HuH-7 (cell line): ENCODE measurements at regions not wholly inside any gene's neighbourhood (a gene's known extent, or its start where the extent isn't known, plus 50 kb on each side); places are given as distances from the start of the nearest gene placed in this dataset.

Experiments
- DNase-seq: peaks from one replicate; pipeline ENCODE4 v3.0.0; 2011; ENCODE audit warnings: low spot score

DNA sequence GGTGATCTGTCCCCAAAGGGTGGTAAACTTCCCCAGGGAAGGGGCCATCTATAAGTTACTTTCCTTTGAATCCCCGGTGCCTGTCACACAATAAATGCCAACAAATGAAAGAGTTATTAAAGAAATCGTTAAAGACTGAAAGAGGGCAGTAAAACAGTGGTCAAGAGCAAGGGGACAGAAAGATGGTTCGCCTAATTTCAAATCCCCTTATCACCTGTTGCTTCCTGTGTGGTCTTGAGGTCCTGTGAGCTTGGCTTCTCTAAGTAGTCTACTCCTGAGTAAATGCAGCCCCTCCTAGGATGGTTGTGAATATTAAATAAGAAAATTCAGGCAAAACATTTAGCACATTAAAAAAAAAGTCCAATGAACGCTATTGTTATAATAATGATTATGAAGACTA, 225.7 kb upstream of the ADAMTS9 start:
- no peak for DNase-seq

DNA sequence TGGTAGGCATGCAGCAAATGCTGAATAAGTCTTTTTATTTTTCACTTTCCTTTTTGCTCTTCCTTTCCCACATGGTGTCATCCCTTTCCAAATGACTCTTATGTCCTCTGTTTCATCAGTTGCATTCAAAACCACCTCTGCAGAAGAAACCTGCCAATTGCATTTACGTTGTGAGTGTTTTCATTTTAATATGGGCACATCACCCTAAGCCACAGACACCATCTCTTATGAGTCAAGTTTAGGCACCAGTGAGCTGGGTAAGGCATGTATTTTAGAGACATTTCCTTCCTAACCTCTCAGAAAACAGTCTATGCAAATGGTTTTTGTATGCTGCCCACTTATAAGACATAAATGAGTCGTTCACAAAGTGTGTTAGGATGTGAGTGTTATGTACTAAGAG, 223.3 kb upstream of the ADAMTS9 start:
- DNase-seq, result no peak

DNA sequence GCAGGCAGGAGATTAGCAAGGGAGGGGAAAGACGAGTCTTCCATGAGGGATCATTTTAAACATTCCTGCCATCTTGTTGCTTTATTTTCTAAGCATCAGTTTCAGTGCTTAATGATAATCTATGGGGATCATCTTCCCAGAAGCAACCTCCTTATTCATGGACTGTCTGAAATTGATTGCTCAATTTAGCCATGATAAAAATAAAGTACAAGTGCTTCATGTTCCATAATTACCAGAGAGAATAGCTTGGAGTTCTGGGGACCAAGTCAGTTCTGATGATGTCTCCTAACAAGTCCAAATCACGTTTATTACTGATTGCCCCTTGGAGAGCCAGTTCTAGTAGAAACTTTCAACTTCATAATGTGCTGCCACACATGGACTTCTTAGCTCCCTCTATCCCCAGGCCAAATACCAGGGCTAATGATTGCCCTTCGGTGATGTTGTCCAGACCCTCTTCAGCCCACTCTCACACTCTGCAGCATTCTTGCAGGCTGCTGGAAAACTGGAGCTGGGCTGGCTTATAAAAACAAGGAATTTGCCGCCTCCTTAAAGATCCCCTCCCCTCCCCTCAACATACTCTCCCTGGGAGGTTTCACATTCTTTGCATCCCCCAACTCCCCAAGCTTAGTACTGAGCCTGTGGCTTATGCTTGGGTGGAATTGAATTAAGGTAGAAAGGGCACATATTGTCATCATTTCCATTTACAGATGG, 222.1 kb upstream of the ADAMTS9 start:
- DNase-seq, result no peak

DNA sequence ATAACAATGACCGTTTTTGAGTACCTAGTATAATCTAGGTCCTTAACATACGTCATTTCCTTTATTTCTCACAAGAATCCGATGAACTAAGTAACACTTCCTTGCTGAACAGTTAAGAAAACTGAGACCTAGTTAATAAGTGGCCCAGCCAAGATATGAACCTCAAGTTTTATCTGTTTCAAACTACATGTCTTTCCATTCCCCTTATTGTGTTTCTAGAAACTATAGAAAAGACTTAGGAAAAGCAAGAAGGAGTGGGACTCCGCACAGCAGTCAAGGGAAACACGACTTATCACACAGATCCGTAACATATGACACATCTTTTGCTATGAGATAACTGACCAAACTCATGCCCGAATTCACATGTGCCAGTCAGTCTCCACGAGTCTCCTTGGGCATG, 221.2 kb upstream of the ADAMTS9 start:
- DNase-seq, result no peak

DNA sequence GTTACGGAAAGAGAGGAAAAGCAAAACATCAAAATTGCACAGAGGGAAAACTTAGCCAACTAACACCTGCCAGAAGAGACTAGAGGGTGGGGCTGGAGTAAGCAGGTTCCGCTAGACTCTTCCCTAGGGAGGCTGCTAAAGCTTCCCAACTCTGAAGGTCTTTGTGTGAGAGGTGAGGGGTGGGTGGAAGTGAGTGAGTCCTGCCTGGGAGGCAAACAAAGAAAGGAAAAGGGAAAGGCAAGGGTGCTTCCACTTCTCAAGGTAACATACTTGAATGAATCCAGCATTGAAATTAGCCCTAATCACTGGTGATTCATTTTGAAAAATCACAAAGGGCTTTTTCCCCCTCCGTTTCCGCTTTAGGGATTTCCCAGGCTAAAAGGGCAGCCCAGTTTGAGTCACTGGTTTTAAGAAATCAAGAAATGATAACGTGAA, 220.5 kb upstream of the ADAMTS9 start:
- DNase-seq, result no peak

DNA sequence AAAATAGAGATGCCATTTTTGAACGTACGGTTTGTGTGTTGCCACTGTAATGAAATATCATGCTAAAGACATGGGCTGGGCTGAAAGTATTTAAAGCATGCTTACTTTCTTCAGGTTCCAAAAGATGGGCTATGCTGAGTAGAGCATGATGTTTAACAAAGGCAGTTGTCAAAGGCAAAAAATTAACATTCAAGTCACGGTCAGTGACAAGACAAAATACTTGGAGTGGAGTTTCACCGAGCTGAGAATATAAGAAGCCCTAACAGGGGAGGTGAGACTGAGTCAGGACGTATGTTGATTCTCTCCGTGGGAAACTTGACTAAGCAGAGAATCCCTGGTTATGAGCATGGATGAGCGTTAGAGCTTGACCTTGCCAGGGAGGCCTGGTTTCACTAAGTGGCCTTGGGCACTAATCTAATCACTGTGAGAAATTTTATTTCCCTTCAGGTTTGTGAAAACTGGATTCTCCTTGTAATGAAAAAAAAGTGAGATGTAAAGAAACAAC, 218.2 kb upstream of the ADAMTS9 start:
- DNase-seq, result no peak

DNA sequence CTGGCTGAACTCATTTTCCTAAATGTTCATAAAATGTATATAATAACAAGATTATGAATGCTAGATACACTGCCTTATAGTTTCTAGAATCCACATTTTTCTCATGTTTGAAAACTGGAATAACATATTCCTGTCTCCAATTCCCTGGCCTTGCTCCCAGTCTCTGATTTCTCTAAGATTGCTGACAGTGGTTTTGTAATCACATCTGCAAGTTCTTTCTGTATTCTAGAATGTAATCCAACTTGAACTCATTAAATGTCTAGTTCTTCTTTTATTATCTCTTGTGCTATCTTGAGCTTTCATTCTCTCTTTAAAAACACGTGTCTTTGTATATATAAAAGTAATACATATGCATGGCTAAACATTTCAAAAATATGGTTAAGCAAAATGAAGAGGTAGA, 215.2 kb upstream of the ADAMTS9 start:
- no peak for DNase-seq

DNA sequence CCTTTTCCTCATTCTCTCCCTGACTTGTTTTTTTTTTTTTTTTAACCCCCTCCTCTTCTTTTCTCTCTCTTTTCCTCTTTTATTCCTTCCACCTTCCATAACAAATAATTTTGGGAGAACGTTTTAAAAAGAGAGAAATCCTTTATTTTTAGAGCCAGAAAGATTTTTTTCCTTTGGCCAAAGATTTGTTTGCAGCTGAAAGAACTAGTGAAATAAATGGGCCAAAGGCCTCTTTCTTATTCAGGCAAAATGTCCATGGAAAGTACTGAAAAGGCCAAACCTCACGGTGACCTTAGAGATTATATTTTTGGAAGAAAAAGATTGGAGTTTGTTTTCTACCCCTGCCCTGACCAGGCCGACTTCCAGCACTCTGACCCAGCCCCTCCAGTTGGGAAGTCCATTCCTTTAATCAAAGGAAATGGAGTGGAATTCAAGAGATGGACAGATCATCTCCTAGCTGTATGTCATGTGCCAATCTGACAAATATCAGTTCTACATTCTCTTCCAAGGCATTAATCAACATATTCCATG, 214.3 kb upstream of the ADAMTS9 start:
- DNase-seq, result no peak

DNA sequence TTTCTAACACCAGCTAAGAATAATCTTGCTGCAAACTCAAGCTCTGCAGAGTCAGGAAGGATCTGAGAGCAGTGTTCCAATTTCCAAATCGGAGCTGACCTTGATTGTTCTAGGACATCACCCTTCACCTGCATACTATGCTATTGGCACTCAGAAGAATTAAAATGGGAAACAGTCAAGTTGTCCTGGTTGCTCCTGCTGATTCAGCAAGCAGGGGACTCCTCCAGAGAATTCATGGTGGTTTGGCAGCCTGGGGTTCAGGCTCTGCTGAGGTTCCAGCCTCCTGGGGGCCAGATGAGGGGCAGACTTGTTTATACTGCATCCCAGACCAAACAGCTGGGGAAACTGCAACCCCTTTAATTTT, 213.7 kb upstream of the ADAMTS9 start:
- DNase-seq, result no peak

DNA sequence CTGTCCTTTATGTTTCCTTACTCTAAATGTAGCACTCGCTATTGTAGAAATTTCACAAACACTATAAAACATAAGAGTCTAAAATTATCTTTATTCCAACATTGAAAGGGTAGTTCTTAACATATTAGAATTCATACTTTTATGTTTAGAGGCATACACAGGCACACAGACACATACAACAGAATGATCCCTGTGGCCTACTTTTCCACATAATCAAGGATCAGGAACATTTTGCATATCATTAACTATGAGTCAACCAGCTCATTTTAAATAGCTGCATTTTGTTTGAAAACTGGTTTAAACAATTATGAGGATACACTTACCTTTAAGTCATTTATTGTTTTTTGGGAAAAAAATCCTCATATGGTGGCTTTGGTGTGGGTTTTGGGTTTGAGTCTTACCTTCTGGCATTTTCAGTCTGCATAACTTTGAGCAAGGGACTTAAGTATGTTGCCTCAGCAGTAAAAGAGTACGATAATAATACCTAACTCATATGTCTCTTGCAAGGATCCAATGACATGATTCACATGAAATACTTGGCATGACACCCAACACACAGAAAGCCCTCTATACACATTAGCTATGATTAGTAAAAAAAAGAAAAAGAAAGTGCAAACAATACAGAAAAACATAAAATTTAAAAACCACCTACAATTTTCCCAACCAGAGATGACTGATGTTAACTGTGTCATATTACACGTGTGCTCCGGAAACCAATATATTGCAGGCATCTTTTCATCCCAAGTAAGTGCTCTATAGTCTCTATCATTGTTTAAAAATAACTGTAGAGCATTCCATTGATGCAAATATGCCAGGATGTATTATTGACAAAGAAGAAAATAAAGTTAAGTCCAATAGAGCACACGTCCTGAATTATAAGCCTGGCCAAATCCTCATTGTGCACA, 213.1 kb upstream of the ADAMTS9 start:
- DNase-seq, result no peak

DNA sequence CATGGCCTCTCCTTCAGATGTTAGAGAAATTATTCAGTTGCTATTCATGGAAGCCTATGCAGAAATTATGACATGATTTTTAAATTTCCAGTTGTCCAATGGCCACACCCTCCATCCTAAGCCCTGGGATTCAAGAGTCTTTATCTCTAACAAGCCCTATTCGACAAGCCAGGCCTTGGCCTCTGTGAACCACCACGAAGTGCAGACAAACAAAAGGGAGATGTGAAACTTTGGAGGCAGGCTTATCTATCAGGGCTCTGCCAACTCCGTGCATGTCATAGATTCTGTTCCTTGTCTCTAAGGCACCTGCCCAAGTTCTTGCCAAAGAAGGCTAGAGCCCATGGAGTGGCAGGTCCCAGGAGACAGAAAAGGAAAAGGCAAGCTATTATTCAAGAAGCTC, 212.4 kb upstream of the ADAMTS9 start:
- DNase-seq, result no peak

DNA sequence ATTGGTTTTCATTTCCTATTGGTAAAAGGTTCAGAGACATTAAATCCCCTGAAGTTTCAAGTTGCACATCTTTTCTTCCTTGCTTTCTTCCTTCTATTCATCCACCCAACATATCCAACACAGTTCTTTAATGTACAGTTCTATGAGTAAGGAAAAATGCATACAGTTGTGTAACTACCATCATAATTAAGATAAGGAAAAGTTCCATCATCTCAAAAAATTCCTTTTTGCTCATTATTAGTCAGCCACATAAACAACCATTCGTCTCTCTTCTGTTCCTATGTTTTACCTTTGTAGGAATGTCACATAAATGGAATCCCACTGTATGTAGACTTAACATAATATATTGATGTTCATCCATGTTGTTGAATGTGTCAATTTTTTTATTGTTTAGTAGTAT, 211.1 kb upstream of the ADAMTS9 start:
- DNase-seq, result no peak

DNA sequence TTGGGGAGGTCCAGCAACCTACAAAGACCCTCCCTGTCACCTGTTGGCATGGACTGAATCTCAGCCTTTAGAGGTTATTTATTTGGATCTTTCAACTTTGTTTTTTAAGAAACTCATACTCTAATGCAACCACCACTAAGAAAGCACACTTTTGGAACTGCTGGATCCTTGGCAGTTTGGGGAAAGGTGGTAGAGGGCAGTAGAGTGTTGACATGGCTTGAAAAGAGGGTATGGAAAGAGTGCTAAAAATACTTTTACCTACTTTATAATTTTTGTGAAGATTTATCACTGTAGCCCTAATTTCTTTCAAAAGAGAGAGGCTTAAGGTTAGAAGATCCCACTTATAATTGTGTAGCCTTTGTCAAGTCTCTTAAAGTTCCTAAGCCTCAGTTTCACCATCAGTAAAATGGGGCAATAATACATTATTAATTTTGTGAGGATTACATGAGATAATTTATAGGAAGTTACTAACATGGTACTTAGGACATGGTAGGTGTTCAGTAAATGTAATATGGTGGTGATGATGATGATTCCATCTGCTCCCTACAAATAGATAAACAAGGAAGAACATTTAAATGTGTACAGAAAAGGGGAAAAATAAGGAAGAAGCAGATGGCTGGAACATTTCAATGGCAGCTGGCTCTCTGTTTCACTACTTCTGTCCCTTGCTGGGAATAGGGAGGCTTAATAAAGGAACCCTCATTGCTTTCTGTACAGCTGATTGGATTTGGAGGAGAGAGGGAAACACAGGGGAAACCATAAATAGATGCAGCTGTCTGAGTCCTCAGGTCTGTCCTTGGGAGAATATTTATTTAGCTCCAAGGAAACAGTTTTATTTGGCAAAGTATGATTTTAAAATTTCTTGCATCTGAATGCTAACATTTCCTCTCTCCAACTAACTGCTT, 208.4 kb upstream of the ADAMTS9 start:
- no peak for DNase-seq

DNA sequence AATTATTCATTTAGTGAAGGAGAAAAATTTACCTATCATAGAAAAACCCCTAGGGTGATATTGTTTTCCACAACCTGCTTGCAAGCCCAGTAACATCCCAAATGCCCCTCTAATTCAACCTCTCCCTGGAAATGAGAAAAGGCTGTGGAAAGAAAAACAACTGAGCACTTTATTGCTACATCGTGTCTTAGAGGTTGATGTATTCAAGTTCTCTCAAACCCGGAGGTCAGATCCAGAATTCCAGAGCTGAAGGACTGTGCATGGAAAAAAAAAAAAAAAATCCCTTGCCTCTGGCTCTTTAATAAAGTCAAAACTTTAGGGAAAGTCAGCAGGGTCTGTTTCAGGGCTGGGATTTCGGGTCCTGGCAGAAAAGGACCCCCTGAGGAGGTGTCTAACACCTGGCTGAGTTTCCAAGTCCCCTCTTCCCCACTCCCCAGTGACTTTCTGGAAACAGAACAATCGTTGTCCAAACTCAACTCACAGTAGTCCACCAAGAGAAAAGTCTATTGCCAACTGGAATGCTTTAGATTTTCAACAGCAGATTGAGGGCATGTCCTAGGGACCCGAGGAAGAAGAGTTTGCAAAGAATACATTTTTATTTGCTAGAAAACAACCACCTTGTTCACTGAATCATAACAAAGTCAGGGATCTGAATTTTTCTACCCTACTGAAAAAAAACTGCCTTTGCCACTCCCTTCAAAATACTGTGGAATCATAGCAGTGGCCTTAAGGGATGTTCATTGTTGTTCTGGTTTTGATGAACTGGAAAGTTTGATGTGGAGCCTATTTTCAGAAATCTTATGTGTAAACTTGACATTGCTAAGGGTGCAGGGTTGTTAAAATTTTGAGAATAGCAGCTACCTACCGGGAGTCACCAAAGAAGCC, 207.5 kb upstream of the ADAMTS9 start:
- no peak for DNase-seq

DNA sequence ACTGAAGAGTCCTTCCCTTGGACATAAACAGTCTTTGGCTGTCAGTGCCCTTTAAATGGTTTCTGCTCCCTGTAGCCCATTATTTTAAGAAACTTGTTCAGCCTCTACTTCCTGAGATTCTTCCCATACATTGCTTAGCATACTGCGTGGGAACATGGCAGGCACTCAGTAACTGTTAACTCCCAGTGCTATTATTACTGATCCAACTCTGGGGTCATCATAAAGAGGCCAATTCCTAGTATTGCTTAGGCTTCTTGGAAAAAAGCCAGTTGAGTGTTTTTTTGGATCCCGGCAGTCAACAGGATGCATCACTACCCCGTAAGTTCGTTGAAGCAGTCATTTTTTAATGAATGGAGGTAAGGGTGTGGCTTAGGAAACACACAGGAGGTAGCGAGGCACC, 206.2 kb upstream of the ADAMTS9 start:
- DNase-seq, result no peak

DNA sequence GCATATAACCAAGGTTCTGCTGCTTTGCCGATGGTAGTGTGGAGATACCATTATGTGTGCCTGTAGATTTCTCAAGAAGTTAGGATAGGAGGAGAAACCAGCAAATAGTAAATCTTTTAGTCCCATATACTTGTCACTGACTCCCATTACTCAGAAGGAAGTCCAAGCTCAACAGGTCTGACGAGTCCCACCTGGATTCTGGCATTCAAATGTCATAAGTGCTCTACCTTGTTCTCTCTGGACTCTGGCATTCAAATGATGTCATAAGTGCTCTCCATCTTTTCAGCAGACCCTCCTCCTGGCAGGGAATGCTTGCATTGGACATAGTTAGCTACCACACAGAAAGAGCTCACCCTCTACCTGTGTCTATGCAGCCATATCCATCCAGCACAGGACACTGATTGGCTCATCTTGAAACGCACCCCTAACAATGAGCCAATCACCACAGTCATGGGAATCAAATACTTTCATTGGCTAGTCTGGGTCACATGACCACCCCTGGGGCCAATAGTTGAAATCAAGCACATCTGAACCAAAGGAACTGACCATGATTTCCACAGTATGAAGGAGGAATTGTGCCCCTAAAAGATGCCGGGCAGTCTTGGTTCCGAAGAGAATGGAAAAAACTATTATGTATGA, 205.0 kb upstream of the ADAMTS9 start:
- DNase-seq, result no peak

DNA sequence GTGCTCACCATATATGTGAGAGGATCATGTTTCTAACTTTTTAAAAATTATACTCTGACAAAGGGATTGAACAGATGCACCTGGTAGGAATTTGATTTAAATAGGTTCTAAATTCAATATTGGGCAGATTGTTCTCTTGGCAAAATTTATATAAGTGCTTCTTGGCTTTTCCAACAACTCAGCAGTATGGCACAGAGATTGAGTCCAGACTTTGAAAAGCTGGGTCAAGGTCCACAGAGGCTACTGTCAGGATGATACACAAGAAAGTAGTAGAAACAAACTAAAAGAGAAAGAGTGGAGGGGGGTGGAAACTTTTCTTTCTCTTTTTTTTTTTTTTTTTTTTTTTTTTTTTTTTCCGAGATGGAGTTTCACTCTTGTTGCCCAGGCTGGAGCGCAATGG, 203.2 kb upstream of the ADAMTS9 start:
- DNase-seq, result no peak

DNA sequence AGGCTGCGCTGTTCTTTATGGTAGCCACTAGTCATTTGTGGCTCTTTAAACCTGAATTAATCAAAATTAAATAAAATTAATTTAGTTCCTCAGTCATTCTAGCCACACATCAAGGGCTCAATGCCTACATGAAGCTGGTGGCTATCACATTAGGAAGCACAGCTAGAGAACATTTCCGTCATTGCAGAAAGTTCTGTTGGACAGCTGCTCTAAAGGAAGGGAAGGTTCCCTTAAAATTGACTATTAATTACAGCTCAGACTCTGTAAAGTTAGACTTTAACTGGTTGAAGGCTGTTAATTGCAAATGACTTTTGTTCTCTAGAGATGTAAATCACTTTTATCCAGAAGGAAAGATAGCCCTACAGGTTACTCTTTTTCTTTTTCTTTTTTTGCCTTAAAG, 202.7 kb upstream of the ADAMTS9 start:
- no peak for DNase-seq

DNA sequence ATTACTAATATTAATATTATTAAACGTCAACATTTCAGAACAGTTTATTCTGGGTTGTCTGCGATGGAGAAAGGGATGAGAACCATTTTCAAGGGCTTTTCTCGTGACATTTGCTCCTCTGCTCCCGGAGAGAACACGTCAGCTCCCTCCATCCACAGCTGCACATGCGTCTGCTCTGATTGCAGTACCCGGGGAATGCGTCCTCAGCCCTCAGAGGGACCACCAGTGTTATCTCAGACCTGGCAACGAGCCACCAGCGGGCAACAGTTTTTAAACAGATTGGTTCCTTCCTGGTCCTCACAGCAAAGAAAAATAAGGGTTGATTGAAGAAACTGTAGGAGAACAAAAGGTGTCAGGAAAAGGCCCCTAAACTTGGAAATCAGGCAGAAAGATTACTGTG, 202.2 kb upstream of the ADAMTS9 start:
- no peak for DNase-seq

DNA sequence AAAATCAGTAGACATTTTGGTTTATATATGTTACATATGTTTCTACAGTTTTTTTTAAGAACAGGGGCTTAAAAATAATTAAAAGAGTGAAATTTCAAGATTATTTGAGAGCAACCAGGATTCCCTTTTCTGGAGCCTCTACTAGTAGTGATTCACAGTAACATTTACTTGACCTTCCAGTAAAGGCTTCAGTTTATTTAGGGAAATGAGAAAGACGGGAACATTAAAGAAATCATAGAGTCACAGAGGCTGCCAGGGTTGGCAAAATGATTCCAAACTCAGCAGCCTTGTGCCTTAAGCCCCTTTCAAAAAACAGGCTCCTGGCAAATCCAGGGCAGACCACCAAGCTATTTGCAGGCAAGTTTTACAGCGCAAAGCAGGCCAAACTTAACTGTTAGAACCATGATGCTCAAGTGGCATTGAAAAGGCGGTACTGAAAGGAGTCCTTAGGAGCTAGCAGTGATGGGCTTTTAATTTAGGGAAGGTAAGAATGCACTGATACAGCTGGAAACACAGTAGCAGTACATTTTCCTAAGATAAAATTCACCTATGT, 201.1 kb upstream of the ADAMTS9 start:
- DNase-seq, result no peak
